ENCODE measurements at regions not wholly inside any gene's neighbourhood (a gene's known extent, or its start where the extent isn't known, plus 50 kb on each side); places are given as distances from the start of the nearest gene placed in this dataset.

GRCh38 chr6:114605656-114606055 is 262.8 kb upstream of the HS3ST5 start:
- TF ChIP-seq CTCF (IDR thresholded peaks at IDR 0.05; ENCODE audit: low read depth, low read length): no peak
- no peak for DNase-seq (ENCODE audit: low read depth in 2 of 2)
- H3K4me3 ChIP-seq (replicated peaks in 1 of 2; ENCODE audit: low read depth in 2 of 2, low read length in 2 of 2): no peak overlapping the region

GRCh38 chr6:114600381-114600780 is 257.6 kb upstream of the HS3ST5 start:
- no peak for TF ChIP-seq CTCF (IDR thresholded peaks at IDR 0.05; ENCODE audit: low read depth, low read length)
- no peak for DNase-seq (ENCODE audit: low read depth in 2 of 2)
- H3K4me3 ChIP-seq (replicated peaks in 1 of 2; ENCODE audit: low read depth in 2 of 2, low read length in 2 of 2): no peak overlapping the region

GRCh38 chr6:114595591-114595990 is 252.8 kb upstream of the HS3ST5 start:
- H3K4me3 ChIP-seq (replicated peaks in 1 of 2; ENCODE audit: low read depth in 2 of 2, low read length in 2 of 2): no peak overlapping the region
- DNase-seq (ENCODE audit: low read depth in 2 of 2): no peak
- TF ChIP-seq CTCF (IDR thresholded peaks at IDR 0.05; ENCODE audit: low read depth, low read length): no peak

- TF ChIP-seq CTCF (IDR thresholded peaks at IDR 0.05; ENCODE audit: low read depth, low read length): no peak
- DNase-seq (ENCODE audit: low read depth in 2 of 2): no peak
- H3K4me3 ChIP-seq (replicated peaks in 1 of 2; ENCODE audit: low read depth in 2 of 2, low read length in 2 of 2): no peak overlapping the region
These were observed 252.4 kb upstream of the HS3ST5 start for GRCh38 chr6:114595186-114595585.

- H3K4me3 ChIP-seq (replicated peaks in 1 of 2; ENCODE audit: low read depth in 2 of 2, low read length in 2 of 2): no peak overlapping the region
- TF ChIP-seq CTCF (IDR thresholded peaks at IDR 0.05; ENCODE audit: low read depth, low read length): no peak
- no peak for DNase-seq (ENCODE audit: low read depth in 2 of 2)
These were observed 249.7 kb upstream of the HS3ST5 start for GRCh38 chr6:114592506-114592905.

GRCh38 chr6:114588726-114589125 is 245.9 kb upstream of the HS3ST5 start:
- H3K4me3 ChIP-seq (replicated peaks in 1 of 2; ENCODE audit: low read depth in 2 of 2, low read length in 2 of 2): no peak overlapping the region
- TF ChIP-seq CTCF (IDR thresholded peaks at IDR 0.05; ENCODE audit: low read depth, low read length): no peak

GRCh38 chr6:114586298-114586697 is 243.5 kb upstream of the HS3ST5 start:
- H3K4me3 ChIP-seq (replicated peaks in 1 of 2; ENCODE audit: low read depth in 2 of 2, low read length in 2 of 2): no peak overlapping the region
- DNase-seq (ENCODE audit: low read depth in 2 of 2): no peak
- no peak for TF ChIP-seq CTCF (IDR thresholded peaks at IDR 0.05; ENCODE audit: low read depth, low read length)

More at GRCh38 chr6:114588726-114589125, 245.9 kb upstream of the HS3ST5 start:
- no peak for DNase-seq (ENCODE audit: low read depth in 2 of 2)

All from cardiac fibroblast (primary cell).